Parathyroid adenoma (tissue), 2 donors: ENCODE measurements at regions not wholly inside any gene's neighbourhood (a gene's known extent, or its start where the extent isn't known, plus 50 kb on each side); places are given as distances from the start of the nearest gene placed in this dataset.

Experiments used
- H2AFZ ChIP-seq: fragments of 300-600 bp; sonication (generic); one replicate; pipeline ENCODE4 v1.7.0; 2017; ENCODE audit warnings: antibody characterized with exemption, mild to moderate bottlenecking
- H3K27ac ChIP-seq: fragments of 300-600 bp; sonication (generic); one replicate; pipeline ENCODE4 v1.7.0; 2017
- H3K27me3 ChIP-seq: fragments of 300-600 bp; sonication (generic); one replicate; pipeline ENCODE4 v1.7.0; 2017; ENCODE audit warnings: low read length; ENCODE audit not compliant: control insufficient read depth, insufficient read depth
- H3K36me3 ChIP-seq: fragments of 300-600 bp; sonication (generic); one replicate; pipeline ENCODE4 v1.7.0; 2017; ENCODE audit warnings: low read length; ENCODE audit not compliant: control insufficient read depth, insufficient read depth
- H3K4me1 ChIP-seq: fragments of 300-600 bp; sonication (generic); one replicate; pipeline ENCODE4 v1.7.0; 2017; ENCODE audit warnings: control low read depth
- H3K4me2 ChIP-seq: fragments of 300-600 bp; sonication (generic); one replicate; pipeline ENCODE4 v1.7.0; 2017; ENCODE audit warnings: low read length
- H3K4me3 ChIP-seq: fragments of 300-600 bp; sonication (generic); one replicate; pipeline ENCODE4 v1.7.0; 2017; ENCODE audit warnings: low read depth, low read length
- H3K79me2 ChIP-seq: fragments of 300-600 bp; sonication (generic); one replicate; pipeline ENCODE4 v1.7.0; 2017; ENCODE audit warnings: control low read depth
- H3K9ac ChIP-seq: fragments of 300-600 bp; sonication (generic); one replicate; pipeline ENCODE4 v1.7.0; 2017; ENCODE audit warnings: mild to moderate bottlenecking
- H3K9me3 ChIP-seq: fragments of 300-600 bp; sonication (generic); one replicate; pipeline ENCODE4 v1.7.0; 2017; ENCODE audit warnings: low read length; ENCODE audit not compliant: control insufficient read depth
- CTCF ChIP-seq: fragments of 300-600 bp; sonication (generic); IDR thresholded peaks from one replicate; pipeline ENCODE4 v1.7.0; 2017; ENCODE audit warnings: antibody characterized with exemption, mild to moderate bottlenecking
- donor health status: primary hyperparathyroidism.

GRCh38 chr22:48144318-48144717 is 1381.9 kb downstream of the TBC1D22A start:
- Histone ChIP-seq H3K4me2 (no peak overlapping the region), H3K9me3 (no peaks in the 10 kb centered on the region), H3K27ac (no peak overlapping the region), H3K36me3 (no peaks in the 10 kb centered on the region), H3K79me2 (no peaks in the 10 kb centered on the region), H2AFZ (no peak overlapping the region), H3K4me3 (no peak overlapping the region), H3K4me1 (no peaks in the 10 kb centered on the region), H3K27me3 (no peaks in the 10 kb centered on the region), H3K9ac (no peak overlapping the region)
- no peak for TF ChIP-seq CTCF

GRCh38 chr22:48143856-48144255 is 1381.4 kb downstream of the TBC1D22A start:
- TF ChIP-seq CTCF, result no peak

GRCh38 chr22:48142388-48142787 is 1379.9 kb downstream of the TBC1D22A start:
- Histone ChIP-seq H3K9me3 (no peaks in the 10 kb centered on the region), H3K36me3 (no peaks in the 10 kb centered on the region), H3K9ac (no peak overlapping the region), H3K4me3 (no peak overlapping the region), H3K79me2 (no peaks in the 10 kb centered on the region), H3K4me2 (no peak overlapping the region), H2AFZ (no peak overlapping the region), H3K27me3 (no peaks in the 10 kb centered on the region), H3K27ac (no peak overlapping the region), H3K4me1 (no peaks in the 10 kb centered on the region)
- no peak for TF ChIP-seq CTCF

More at GRCh38 chr22:48143856-48144255, 1381.4 kb downstream of the TBC1D22A start:
- Histone ChIP-seq H3K4me2 (no peak overlapping the region), H2AFZ (no peak overlapping the region), H3K27ac (no peak overlapping the region), H3K79me2 (no peaks in the 10 kb centered on the region), H3K4me3 (no peak overlapping the region), H3K4me1 (no peaks in the 10 kb centered on the region), H3K27me3 (no peaks in the 10 kb centered on the region), H3K36me3 (no peaks in the 10 kb centered on the region), H3K9ac (no peak overlapping the region), H3K9me3 (no peaks in the 10 kb centered on the region)

GRCh38 chr22:48141301-48141700 is 1378.9 kb downstream of the TBC1D22A start:
- H3K27me3 ChIP-seq, result no peaks in the 10 kb centered on the region
- no peaks in the 10 kb centered on the region for H3K36me3 ChIP-seq
- H3K4me3 ChIP-seq, result no peak overlapping the region
- no peak for TF ChIP-seq CTCF
- H3K4me2 ChIP-seq, result no peak overlapping the region
- H3K4me1 ChIP-seq, result no peaks in the 10 kb centered on the region
- H2AFZ ChIP-seq, result no peak overlapping the region
- H3K27ac ChIP-seq, result no peak overlapping the region
- no peak overlapping the region for H3K9ac ChIP-seq
- H3K79me2 ChIP-seq, result no peaks in the 10 kb centered on the region
- no peaks in the 10 kb centered on the region for H3K9me3 ChIP-seq

- no peaks in the 10 kb centered on the region for H3K4me1 ChIP-seq
- TF ChIP-seq CTCF, result no peak
- no peak overlapping the region for H3K4me3 ChIP-seq
- H2AFZ ChIP-seq, result no peak overlapping the region
- H3K36me3 ChIP-seq, result no peaks in the 10 kb centered on the region
- no peaks in the 10 kb centered on the region for H3K9me3 ChIP-seq
- H3K79me2 ChIP-seq, result no peaks in the 10 kb centered on the region
- no peak overlapping the region for H3K4me2 ChIP-seq
- no peaks in the 10 kb centered on the region for H3K27me3 ChIP-seq
- H3K27ac ChIP-seq, result no peak overlapping the region
- H3K9ac ChIP-seq, result no peak overlapping the region
Measured at GRCh38 chr22:48140261-48140813, 1377.9 kb downstream of the TBC1D22A start.
